AG20443 (cell line): ENCODE measurements at regions not wholly inside any gene's neighbourhood (a gene's known extent, or its start where the extent isn't known, plus 50 kb on each side); places are given as distances from the start of the nearest gene placed in this dataset.

ENCODE experiments used
- DNase-seq: peaks from one replicate; pipeline ENCODE4 v3.0.0; 2012; ENCODE audit warnings: low spot score, mixed read lengths

DNA sequence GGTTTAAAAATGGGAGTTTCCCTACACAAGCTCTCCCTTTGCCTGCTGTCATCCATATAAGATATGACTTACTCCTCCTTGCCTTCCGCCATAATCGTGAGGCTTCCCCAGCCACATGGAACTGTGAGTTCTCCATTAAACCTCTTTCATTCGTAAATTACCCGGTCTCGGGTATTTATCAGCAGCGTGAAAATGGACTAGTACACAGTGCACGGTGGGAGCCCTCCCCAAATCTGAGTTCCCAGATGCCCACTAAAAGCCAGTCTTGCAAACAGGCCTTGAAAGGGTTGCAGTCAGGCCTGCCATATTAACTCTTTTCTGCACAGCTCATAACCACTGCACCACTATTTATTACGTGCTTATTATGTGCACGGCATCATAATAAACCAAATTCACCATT, 400.9 kb downstream of the PRDM2 start:
- DNase-seq, result no peak

GRCh38 chr1:14102180-14102579, 402.2 kb downstream of the PRDM2 start:
- no peak for DNase-seq

- no peak for DNase-seq
Measured at GRCh38 chr1:14103878-14104430, 404.0 kb downstream of the PRDM2 start.

DNA sequence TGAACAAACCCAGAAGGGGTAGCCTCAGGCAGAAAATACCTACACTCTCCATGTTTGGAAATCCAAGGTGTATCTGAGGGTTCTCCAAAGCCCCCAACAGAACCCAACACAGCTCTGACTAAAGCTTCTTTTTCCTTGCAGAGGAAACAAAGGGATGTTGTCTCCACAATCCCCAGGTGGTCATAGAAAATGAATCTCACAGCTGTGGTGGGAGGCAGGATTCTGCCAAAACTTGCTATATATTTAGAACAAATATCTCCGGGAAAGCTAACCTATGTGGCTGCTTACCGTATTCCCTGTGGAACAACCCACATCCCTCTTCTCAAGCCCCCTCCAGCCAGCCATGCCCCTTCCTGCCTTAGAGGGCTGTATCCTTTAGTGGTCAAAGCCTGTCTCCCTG, 406.1 kb downstream of the PRDM2 start:
- DNase-seq, result no peak

DNA sequence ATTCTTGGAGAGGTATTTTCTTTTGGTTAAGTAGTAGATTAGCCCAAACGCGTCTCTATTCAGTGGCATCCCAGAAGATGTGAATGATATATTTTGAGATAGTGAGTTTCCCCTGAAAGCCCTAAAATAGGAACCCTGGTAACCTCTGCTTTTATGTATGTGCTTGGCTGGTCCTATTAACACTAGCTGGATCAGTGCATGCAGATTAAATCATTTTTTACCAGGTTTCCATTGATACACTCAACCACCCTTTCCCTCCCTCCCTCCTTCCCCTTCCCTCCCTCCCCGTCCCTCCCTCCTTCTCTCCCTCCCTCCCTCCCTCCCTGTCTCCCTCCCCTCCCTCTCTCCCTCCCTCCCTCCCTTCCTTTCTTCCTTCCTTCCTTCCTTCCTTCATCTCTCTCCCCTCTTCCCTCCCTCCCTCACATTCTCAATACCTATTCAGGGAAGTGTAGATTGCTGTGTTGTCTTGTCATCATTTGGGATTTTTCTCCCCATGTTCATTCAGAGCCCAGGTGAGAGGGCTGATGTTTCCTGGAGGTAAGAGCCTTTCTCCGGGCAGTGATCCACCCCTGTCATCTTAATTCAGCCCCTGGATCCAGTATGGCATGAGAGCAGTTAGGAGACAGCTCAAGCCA, 406.8 kb downstream of the PRDM2 start:
- no peak for DNase-seq

DNA sequence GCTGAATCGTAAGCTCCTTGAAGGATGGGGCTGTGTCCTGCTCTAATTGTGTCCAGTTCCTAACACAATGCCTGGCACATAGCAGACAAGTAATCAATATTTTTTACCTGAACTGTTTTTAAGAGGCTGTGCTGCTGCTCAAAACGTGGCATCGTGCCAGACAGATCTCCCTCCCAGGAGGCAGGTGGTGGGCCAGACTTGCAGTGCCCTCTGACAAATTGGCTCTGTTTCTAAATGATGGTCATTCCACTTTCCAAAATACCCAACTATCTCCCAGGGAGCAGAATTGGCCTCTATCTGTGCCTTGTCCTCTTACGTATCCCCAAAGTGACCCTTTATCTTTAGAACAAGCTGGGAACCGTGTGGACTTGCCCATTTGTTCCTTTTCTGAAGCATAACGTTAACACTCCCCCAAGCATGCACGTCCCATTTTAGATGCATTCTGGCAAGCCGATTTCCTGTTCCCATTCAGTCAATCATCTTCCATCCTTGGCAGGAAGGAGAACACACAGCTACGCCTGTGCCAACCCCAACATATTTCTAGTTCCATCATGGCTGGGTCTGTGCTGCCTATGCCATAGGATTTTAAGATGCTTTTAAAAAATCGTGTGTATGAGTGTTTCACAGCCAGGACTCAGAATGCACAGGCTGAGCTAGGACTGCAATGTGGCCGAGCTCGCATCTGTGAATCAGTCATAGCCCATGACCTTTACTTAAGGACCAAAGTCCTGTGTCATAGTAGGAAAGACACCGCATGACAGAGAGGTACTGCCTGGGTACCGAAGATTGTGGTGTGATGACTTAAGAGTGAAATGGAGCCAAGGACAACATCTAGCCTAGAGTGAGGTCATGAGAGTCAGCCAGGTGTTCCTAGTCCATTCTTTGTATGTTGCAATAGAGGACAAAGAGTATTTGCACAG, 408.6 kb downstream of the PRDM2 start:
- DNase-seq, result no peak

GRCh38 chr1:14109276-14109635, 409.3 kb downstream of the PRDM2 start:
- DNase-seq, result no peak

GRCh38 chr1:14110040-14110439, 410.1 kb downstream of the PRDM2 start:
- no peak for DNase-seq

DNA sequence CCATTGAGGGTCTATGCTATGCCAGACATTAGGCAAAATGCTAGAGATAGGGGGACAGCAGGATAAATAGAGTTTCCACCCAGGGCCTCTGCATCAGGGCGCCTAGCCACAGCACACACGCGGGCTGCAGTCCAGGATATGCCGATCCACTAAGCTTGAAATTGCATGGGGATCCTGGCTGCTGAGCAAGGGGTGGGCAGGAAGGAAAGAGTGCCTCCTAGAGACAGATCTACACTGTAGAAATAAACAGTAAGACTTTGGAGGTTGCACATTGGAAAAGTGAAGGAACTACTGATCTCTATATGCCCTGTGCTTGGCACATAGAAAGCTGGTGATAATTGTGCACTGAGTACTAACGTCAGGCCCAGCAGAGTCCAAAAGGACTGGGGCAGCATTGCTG, 411.1 kb downstream of the PRDM2 start:
- no peak for DNase-seq

GRCh38 chr1:14112613-14113012, 412.6 kb downstream of the PRDM2 start:
- DNase-seq, result no peak

GRCh38 chr1:14113271-14113670, 413.3 kb downstream of the PRDM2 start:
- DNase-seq, result no peak

- DNase-seq, result peak; percentile 80
Measured at GRCh38 chr1:14113841-14114567, 414.0 kb downstream of the PRDM2 start.

GRCh38 chr1:14115976-14116375, 416.0 kb downstream of the PRDM2 start:
- DNase-seq, result no peak

DNA sequence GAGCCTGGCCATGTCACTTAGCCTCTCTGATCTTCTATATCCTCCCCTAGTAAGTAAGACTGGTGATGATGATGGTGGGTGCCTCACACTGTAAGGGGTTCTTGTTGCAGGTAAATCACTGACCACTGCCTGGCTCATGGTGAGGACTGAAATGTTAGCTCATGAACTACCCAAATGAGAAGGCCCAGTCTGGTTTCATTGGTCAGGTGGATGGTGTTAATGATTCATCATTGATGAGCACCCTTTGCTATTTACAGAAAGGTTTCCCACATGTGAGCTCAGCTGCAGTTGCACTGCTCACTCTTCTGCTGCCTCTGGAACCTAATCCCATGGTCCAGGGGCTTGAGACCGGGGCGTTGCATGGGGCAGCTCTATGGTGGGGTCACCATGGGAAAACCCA, 417.7 kb downstream of the PRDM2 start:
- DNase-seq, result no peak

DNA sequence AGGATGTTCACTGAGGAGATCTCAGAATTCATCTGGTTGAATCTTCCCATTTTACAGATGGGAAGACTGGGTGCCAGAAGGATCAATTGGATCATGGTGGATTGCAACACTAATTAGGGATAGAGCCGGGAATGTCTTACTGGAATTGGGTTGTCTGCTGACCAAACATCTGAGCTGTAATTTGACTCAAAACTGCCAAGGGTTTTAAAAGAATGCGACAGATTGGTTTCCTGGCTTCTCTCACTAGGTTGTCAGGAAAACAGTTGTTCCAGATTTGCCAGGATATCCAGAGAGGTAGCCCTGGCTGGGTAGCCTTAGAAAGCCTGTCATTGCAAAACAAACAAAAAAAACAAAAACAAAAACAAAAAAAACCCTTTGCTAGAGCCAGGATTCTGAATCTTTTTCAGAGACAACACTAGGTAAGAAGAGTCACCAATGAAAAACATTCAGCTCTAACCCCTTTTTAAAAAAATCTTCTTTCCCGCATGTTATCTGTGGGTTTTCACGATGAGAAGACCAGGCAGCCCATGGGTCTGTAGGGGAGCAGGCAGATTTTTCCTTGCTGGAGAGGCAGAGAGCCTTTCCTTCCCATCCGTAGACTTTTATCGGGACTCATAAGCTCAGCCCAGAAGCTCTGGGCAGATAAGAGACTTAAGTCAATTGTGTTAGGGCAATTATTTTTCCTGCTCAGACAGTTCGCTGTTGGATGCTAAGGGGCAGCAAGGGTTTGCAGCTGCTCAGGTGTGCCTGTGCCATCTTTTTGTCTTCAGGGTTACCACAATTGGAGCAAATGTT, 418.9 kb downstream of the PRDM2 start:
- DNase-seq, result no peak

DNA sequence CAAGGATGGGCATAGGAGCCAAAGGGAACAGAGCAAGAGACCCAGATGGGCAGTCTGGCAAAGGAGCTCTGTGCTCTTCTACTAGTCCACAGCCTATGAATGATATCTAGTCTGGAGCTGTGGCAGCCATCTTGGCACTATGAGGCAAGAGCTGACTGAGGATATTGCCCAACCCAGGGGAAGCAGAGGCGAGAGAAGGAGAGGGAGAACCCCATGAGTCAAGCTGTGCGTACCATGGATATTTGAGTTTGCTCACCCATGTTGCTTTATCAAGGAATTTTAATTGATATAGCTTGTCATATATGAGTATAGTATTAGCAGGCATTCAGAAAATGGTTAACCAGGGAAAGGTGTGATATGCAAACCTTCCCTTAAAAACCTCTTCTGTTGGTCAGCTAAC, 420.9 kb downstream of the PRDM2 start:
- DNase-seq, result no peak

- peak; percentile 27 for DNase-seq
Measured at GRCh38 chr1:14128096-14128495, 428.1 kb downstream of the PRDM2 start.

GRCh38 chr1:14129009-14129408, 429.0 kb downstream of the PRDM2 start:
- DNase-seq, result no peak

- no peak for DNase-seq
Measured at GRCh38 chr1:14135070-14135469, 435.1 kb downstream of the PRDM2 start.

DNA sequence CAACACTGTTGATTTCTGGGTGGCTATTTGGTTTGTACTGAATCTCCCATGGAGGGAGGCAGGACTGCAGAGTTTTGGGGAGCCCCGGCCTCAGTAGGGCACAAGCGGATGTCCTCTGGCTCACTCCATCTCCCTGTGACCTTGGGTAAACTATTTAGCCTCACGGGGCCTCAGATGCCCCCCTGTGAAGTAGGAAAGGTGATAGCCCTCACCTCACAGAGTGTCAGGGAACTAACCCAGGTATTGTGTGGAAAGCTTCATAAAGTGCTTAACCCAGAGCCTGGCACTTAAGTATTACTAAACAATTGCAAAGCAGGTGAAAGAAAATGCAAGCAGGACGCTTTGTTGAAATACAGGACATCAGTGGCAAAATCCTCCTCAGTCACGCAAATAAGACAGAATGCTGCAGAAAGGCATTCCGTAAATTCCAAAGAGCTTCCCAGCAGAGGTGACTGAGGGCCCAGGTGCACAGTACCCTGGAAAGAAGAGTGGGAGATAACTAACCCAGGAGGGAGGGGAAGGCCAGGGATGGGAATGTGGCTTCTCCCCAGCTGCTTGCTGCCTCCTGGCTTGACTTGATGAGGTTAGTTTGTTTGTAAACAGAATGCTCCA, 436.3 kb downstream of the PRDM2 start:
- no peak for DNase-seq

GRCh38 chr1:14136881-14137280, 436.9 kb downstream of the PRDM2 start:
- DNase-seq, result no peak
